ENCODE measurements at regions not wholly inside any gene's neighbourhood (a gene's known extent, or its start where the extent isn't known, plus 50 kb on each side); places are given as distances from the start of the nearest gene placed in this dataset.
A peak's percentile ranks its signal among the peaks of the same experiment; 100 is the strongest.
"Not testable (repeated sequence)": the region's sequence is repeated elsewhere in the genome, so short reads cannot be mapped to it uniquely, and the experiment has no call there.

DNA sequence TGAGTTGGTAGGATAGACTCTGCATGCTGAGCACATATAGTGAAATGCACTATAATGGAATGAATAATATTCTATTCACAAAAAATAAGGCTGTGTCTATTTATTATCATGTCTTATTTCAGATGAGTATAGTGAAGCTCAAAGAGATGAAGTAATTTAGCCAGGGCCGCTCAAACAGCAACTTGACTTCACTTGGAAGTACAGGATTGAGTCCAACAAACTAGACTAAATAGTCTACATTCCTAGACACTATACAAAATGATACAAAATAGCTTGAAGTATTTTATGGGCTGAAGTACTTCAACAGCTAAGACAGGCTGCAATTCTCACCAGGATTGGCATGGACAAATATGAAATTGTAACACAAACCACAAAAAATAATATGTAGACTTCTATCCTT is 144.5 kb upstream of the DST start:
- 80 to 95% methylated on average over 1 of the region's 1 CpG for WGBS, 2 donors
- Histone ChIP-seq H3K27ac (no peak overlapping the region), H3K4me3 (replicated peaks in 1 of 3) (no peak overlapping the region), H3K9me3 (no peaks in the 10 kb centered on the region), H3K27me3 (no peaks in the 10 kb centered on the region), H3K4me1 (no peaks in the 10 kb centered on the region), H3K36me3 (no peaks in the 10 kb centered on the region)
- intact Hi-C loops (cut with DNase I): no loop called here
- TF ChIP-seq, protein P1, sequence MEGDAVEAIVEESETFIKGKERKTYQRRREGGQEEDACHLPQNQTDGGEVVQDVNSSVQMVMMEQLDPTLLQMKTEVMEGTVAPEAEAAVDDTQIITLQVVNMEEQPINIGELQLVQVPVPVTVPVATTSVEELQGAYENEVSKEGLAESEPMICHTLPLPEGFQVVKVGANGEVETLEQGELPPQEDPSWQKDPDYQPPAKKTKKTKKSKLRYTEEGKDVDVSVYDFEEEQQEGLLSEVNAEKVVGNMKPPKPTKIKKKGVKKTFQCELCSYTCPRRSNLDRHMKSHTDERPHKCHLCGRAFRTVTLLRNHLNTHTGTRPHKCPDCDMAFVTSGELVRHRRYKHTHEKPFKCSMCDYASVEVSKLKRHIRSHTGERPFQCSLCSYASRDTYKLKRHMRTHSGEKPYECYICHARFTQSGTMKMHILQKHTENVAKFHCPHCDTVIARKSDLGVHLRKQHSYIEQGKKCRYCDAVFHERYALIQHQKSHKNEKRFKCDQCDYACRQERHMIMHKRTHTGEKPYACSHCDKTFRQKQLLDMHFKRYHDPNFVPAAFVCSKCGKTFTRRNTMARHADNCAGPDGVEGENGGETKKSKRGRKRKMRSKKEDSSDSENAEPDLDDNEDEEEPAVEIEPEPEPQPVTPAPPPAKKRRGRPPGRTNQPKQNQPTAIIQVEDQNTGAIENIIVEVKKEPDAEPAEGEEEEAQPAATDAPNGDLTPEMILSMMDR (IDR thresholded peaks at IDR 0.05): no peak
- TF ChIP-seq POLR2A (IDR thresholded peaks at IDR 0.05): no peak
- no peak for DNase-seq

DNA sequence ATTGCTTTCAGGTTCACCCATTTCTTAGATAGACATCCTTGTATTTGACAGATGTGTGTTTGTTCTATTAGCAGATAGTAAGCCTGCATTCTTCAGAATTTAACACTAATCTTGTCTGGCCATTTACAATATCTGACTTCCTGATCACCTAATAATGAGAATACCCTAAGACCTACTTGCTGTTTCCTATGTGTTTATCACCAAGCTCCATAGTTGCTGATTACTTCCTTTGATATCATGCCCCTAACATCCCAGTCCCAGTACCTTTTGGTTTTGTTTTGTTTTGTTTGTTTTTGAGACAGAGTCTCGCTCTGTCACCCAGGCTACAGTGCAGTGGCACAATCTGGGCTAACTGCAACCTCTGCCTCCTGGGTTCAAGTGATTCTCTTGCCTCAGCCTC is 143.6 kb upstream of the DST start:
- no peaks in the 10 kb centered on the region for H3K9me3 ChIP-seq
- 89 to 92% methylated on average over 1 of the region's 1 CpG for WGBS, 2 donors

DNA sequence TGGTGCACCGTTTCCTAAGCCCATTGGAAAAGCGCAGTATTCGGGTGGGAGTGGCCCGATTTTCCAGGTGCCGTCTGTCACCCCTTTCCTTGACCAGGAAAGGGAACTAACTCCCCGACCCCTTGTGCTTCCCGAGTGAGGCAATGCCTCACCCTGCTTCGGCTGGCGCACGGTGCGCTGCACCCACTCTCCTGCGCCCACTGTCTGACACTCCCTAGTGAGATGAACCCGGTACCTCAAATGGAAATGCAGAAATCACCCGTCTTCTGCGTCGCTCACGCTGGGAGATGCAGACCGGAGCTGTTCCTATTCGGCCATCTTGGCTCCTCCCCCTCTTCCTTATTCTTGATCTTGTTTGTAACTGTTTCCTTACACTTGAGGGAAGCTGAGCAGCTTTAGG is 142.8 kb upstream of the DST start:
- H3K9me3 ChIP-seq; H3K4me1 ChIP-seq; H3K27ac ChIP-seq; DNase-seq; H3K27me3 ChIP-seq; intact Hi-C loops (cut with DNase I); H3K36me3 ChIP-seq; H3K4me3 ChIP-seq (replicated peaks in 1 of 3): not testable (repeated sequence)
- WGBS, 2 donors: 94 to 95% methylated on average over 19 of the region's 19 CpGs

More for the DNA sequence above, 143.6 kb upstream of the DST start:
- Histone ChIP-seq H3K27me3 (no peaks in the 10 kb centered on the region), H3K27ac (no peak overlapping the region), H3K4me1 (no peaks in the 10 kb centered on the region), H3K4me3 (replicated peaks in 1 of 3) (no peak overlapping the region), H3K36me3 (no peaks in the 10 kb centered on the region)
- intact Hi-C loops (cut with DNase I): no loop called here
- no peak for TF ChIP-seq POLR2A (IDR thresholded peaks at IDR 0.05)
- TF ChIP-seq, protein P1 (IDR thresholded peaks at IDR 0.05): no peak
- no peak for DNase-seq

GRCh38 chr6:56780109-56780508 is 137.4 kb upstream of the DST start:
- intact Hi-C loops (cut with DNase I); H3K4me1 ChIP-seq; H3K27me3 ChIP-seq; H3K9me3 ChIP-seq; H3K36me3 ChIP-seq; H3K27ac ChIP-seq; DNase-seq; H3K4me3 ChIP-seq (replicated peaks in 1 of 3): not testable (repeated sequence)
- WGBS, 2 donors: 82 to 92% methylated on average over 2 of the region's 2 CpGs

DNA sequence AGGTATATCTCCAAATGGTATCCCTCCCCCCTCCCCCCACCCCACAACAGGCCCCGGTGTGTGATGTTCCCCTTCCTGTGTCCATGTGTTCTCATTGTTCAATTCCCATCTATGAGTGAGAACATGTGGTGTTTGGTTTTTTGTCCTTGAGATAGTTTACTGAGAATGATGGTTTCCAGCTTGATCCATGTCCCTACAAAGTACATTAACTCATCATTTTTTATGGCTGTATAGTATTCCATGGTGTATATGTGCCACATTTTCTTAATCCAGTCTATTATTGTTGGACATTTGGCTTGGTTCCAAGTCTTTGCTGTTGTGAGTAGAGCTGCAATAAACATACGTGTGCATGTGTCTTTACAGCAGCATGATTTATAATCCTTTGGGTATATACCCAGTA is 135.8 kb upstream of the DST start:
- H3K36me3 ChIP-seq; H3K27ac ChIP-seq; DNase-seq; H3K27me3 ChIP-seq; H3K4me1 ChIP-seq; H3K9me3 ChIP-seq; intact Hi-C loops (cut with DNase I); H3K4me3 ChIP-seq (replicated peaks in 1 of 3): not testable (repeated sequence)
- WGBS, 2 donors: 90 to 100% methylated on average over 2 of the region's 2 CpGs

DNA sequence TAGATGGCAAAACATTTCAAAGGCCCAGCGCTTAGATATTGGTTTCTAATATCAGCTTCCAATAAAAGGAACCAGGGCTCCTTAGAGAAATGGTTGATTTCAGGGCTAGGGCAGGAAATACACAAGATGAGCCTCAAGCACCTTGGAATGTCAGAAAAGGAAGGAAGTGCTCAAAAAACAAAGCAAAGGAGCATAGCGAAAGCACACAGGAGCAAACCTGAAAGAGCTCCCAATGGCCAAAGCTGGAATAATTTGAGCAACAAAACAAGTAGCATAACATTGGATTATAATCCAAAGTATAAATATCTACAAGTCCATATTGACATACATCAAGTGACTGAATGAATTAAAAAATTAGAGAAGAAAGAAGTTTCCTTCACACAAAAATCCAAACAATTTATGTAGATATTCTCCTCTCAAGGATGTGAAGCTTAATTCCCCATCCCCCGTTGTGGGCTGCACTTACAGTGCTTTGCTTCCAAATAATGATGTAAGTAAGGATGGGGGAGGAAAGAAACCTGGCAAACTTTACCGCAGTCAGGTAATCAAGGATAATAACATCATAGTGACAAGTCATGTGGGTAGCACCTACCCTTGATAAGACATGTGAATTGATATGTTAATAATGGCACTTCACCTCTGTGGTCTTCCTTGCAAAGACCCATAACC is 132.9 kb upstream of the DST start:
- intact Hi-C loops (cut with DNase I): no loop called here
- Histone ChIP-seq H3K4me3 (replicated peaks in 1 of 3) (no peak overlapping the region), H3K4me1 (peaks cover 12 to 17% of the 10 kb centered on the region in 2 donors), H3K36me3 (no peaks in the 10 kb centered on the region), H3K27me3 (no peaks in the 10 kb centered on the region), H3K27ac (no peak overlapping the region), H3K9me3 (no peaks in the 10 kb centered on the region)
- 63 to 64% methylated on average over 4 of the region's 4 CpGs for WGBS, 2 donors
- DNase-seq: no peak
- TF ChIP-seq POLR2A (IDR thresholded peaks at IDR 0.05): no peak

DNA sequence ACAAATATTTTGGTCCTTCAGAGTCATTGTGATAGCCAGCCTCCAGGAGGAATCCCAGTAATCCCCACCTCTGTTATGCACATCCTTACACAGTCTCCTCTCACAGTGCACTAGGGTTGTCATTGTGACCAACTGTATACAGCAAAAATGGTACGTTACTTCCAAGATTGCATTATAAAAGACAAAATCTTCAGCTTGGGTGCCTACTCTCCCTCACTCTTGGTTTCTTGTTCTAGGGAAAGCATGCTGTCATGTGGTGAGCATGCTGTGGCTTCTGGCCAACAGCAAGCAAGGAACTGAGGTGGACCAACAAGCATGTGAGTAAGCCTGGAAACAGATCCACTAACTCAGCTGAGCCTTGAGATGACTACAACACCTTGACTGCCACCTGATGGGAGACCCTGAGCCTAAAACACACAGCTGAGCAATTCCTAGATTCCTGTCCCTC is 130.1 kb upstream of the DST start:
- Histone ChIP-seq H3K27ac (peak overlapping the region; percentile 23 to 62 (median 31)), H3K4me1 (peaks cover 12 to 17% of the 10 kb centered on the region in 2 donors)
- intact Hi-C loops (cut with DNase I): no loop called here

More for the DNA sequence above, 130.1 kb upstream of the DST start:
- TF ChIP-seq, protein P1 (IDR thresholded peaks at IDR 0.05): peak in 3 of 6 experiments; percentile 7 to 25 (median 12)
- TF ChIP-seq POLR2A (IDR thresholded peaks at IDR 0.05): no peak
- 75% methylated on average over 1 of the region's 1 CpG for WGBS, 2 donors
- DNase-seq: peak; percentile 71 to 83
- no peaks in the 10 kb centered on the region for H3K36me3 ChIP-seq
- H3K9me3 ChIP-seq: no peaks in the 10 kb centered on the region
- H3K4me3 ChIP-seq (replicated peaks in 1 of 3): no peak overlapping the region
- no peaks in the 10 kb centered on the region for H3K27me3 ChIP-seq

Data from thyroid gland (tissue), 4 donors.